HEK293 (cell line): ENCODE measurements at regions not wholly inside any gene's neighbourhood (a gene's known extent, or its start where the extent isn't known, plus 50 kb on each side); places are given as distances from the start of the nearest gene placed in this dataset.

ENCODE experiments used
- CTCF ChIA-PET: fragments of 350-600 bp; formaldehyde crosslinking; extraction: SDS; loops from one replicate; lab custom pipeline; 2021; ENCODE audit warnings: antibody characterized with exemption; lab: Yijun Ruan, JAX
- POLR2A ChIA-PET: fragments of 300-600 bp; formaldehyde crosslinking; extraction: SDS; loops from one replicate; lab custom pipeline; 2020; ENCODE audit warnings: antibody characterized with exemption, inconsistent platforms; lab: Yijun Ruan, JAX
- H3K27ac ChIP-seq: fragments of 200-500 bp; sonication (Bioruptor generic); 2 replicates; pipeline ENCODE4 v1.5.1; 2014; ENCODE audit warnings: low read depth, low read length, control low read depth, inconsistent platforms; ENCODE audit errors: extremely low read depth
- H3K36me3 ChIP-seq, 2 experiments: fragments of 200-500 bp in 1 of 2; sonication (Bioruptor generic) in 1 of 2; 1 replicate in 1 of 2; 2 replicates in 1 of 2; pipeline ENCODE4 v1.5.1; 2014 to 2017; ENCODE audit warnings: inconsistent platforms in 2 of 2, low read length in 2 of 2; ENCODE audit not compliant: control insufficient read depth in 2 of 2, insufficient read depth in 1 of 2
- H3K4me1 ChIP-seq: fragments of 200-500 bp; sonication (Bioruptor generic); 2 replicates; pipeline ENCODE4 v1.5.1; 2014; ENCODE audit warnings: mild to moderate bottlenecking, low read length, inconsistent platforms; ENCODE audit not compliant: control insufficient read depth, insufficient read depth
- H3K4me3 ChIP-seq: 2 replicates; pipeline ENCODE4 v1.5.1; 2011; ENCODE audit warnings: low read depth, mild to moderate bottlenecking, control low read depth, low read length, moderate library complexity
- H3K9me3 ChIP-seq: fragments of 200-500 bp; sonication (Bioruptor generic); 2 replicates; pipeline ENCODE4 v1.5.1; 2014; ENCODE audit warnings: low read depth, low read length, inconsistent platforms; ENCODE audit not compliant: control insufficient read depth, insufficient read depth
- ATF2 ChIP-seq: fragments of 450-650 bp; formaldehyde crosslinking; IDR thresholded peaks from 2 replicates; pipeline ENCODE4 v1.5.1; 2016; ENCODE audit warnings: missing biosample characterization, missing genetic modification characterization, low read depth
- GFI1B ChIP-seq: fragments of 450-650 bp; formaldehyde crosslinking; IDR thresholded peaks from 2 replicates; pipeline ENCODE4 v1.5.1; 2016; ENCODE audit warnings: missing biosample characterization, missing genetic modification characterization
- GLI2 ChIP-seq: fragments of 450-650 bp; formaldehyde crosslinking; IDR thresholded peaks from 2 replicates; pipeline ENCODE4; 2017; ENCODE audit warnings: missing biosample characterization, missing genetic modification characterization, low read depth, borderline replicate concordance
- GLIS1 ChIP-seq: fragments of 450-650 bp; formaldehyde crosslinking; IDR thresholded peaks from 2 replicates; pipeline ENCODE4 v1.5.1; 2016; ENCODE audit warnings: missing biosample characterization, missing genetic modification characterization
- INSM2 ChIP-seq: fragments of 450-650 bp; formaldehyde crosslinking; IDR thresholded peaks from 2 replicates; pipeline ENCODE4 v1.5.1; 2016; ENCODE audit warnings: missing biosample characterization, missing genetic modification characterization
- KLF17 ChIP-seq: fragments of 450-650 bp; formaldehyde crosslinking; IDR thresholded peaks from 2 replicates; pipeline ENCODE4 v1.5.1; 2016; ENCODE audit warnings: missing biosample characterization, missing genetic modification characterization
- KLF9 ChIP-seq: fragments of 450-650 bp; formaldehyde crosslinking; IDR thresholded peaks from 2 replicates; pipeline ENCODE4 v1.5.1; 2016; ENCODE audit warnings: missing biosample characterization, missing genetic modification characterization, low read depth
- PRDM10 ChIP-seq: fragments of 450-650 bp; formaldehyde crosslinking; IDR thresholded peaks from 2 replicates; pipeline ENCODE4 v1.5.1; 2016; ENCODE audit warnings: missing biosample characterization, missing genetic modification characterization
- SP2 ChIP-seq: fragments of 450-650 bp; formaldehyde crosslinking; IDR thresholded peaks from 2 replicates; pipeline ENCODE4 v1.5.1; 2016; ENCODE audit warnings: missing biosample characterization, missing genetic modification characterization
- ZBTB8A ChIP-seq: fragments of 450-650 bp; formaldehyde crosslinking; IDR thresholded peaks from 2 replicates; pipeline ENCODE4 v1.5.1; 2016; ENCODE audit warnings: missing biosample characterization, missing genetic modification characterization
- ZIC2 ChIP-seq: fragments of 450-650 bp; formaldehyde crosslinking; IDR thresholded peaks from 2 replicates; pipeline ENCODE4 v1.5.1; 2016; ENCODE audit warnings: missing biosample characterization, missing genetic modification characterization
- ZNF121 ChIP-seq: fragments of 450-650 bp; formaldehyde crosslinking; IDR thresholded peaks from 2 replicates; pipeline ENCODE4 v1.5.1; 2016; ENCODE audit warnings: missing biosample characterization, missing genetic modification characterization
- ZNF202 ChIP-seq: fragments of 450-650 bp; formaldehyde crosslinking; IDR thresholded peaks from 2 replicates; pipeline ENCODE4 v1.5.1; 2016; ENCODE audit warnings: missing biosample characterization, missing genetic modification characterization, borderline replicate concordance
- ZNF211 ChIP-seq: fragments of 450-650 bp; formaldehyde crosslinking; IDR thresholded peaks from 2 replicates; pipeline ENCODE4 v1.5.1; 2016; ENCODE audit warnings: low read depth, missing biosample characterization, missing genetic modification characterization
- ZNF239 ChIP-seq: fragments of 450-650 bp; formaldehyde crosslinking; IDR thresholded peaks from 2 replicates; pipeline ENCODE4 v1.5.1; 2016; ENCODE audit warnings: missing biosample characterization, missing genetic modification characterization
- ZNF24 ChIP-seq: fragments of 450-650 bp; formaldehyde crosslinking; IDR thresholded peaks from 2 replicates; pipeline ENCODE4 v1.5.1; 2016; ENCODE audit warnings: missing biosample characterization, missing genetic modification characterization
- ZNF302 ChIP-seq: fragments of 450-650 bp; formaldehyde crosslinking; IDR thresholded peaks from 2 replicates; pipeline ENCODE4 v1.5.1; 2016; ENCODE audit warnings: missing biosample characterization, missing genetic modification characterization, low read depth
- ZNF311 ChIP-seq: fragments of 450-650 bp; formaldehyde crosslinking; IDR thresholded peaks from 2 replicates; pipeline ENCODE4 v1.5.1; 2017; ENCODE audit warnings: missing biosample characterization, missing genetic modification characterization, borderline replicate concordance
- ZNF37A ChIP-seq: fragments of 450-650 bp; IDR thresholded peaks from 2 replicates; pipeline ENCODE4 v1.5.1; 2018; ENCODE audit warnings: missing biosample characterization, missing genetic modification characterization
- ZNF514 ChIP-seq: fragments of 450-650 bp; formaldehyde crosslinking; IDR thresholded peaks from 2 replicates; pipeline ENCODE4 v1.5.1; 2016; ENCODE audit warnings: missing biosample characterization, missing genetic modification characterization
- ZNF560 ChIP-seq: fragments of 450-650 bp; formaldehyde crosslinking; IDR thresholded peaks from 2 replicates; pipeline ENCODE4 v1.5.1; 2017; ENCODE audit warnings: missing biosample characterization, missing genetic modification characterization, borderline replicate concordance
- ZNF660 ChIP-seq: fragments of 450-650 bp; IDR thresholded peaks from 2 replicates; pipeline ENCODE4 v1.5.1; 2018; ENCODE audit warnings: missing biosample characterization, mild to moderate bottlenecking, missing genetic modification characterization
- ZNF777 ChIP-seq: fragments of 450-650 bp; formaldehyde crosslinking; IDR thresholded peaks from 2 replicates; pipeline ENCODE4 v1.5.1; 2017; ENCODE audit warnings: missing biosample characterization, missing genetic modification characterization, borderline replicate concordance
- ZNF792 ChIP-seq: fragments of 450-650 bp; formaldehyde crosslinking; IDR thresholded peaks from 2 replicates; pipeline ENCODE4 v1.5.1; 2016; ENCODE audit warnings: missing biosample characterization, missing genetic modification characterization
- ZNF830 ChIP-seq: fragments of 450-650 bp; IDR thresholded peaks from 2 replicates; pipeline ENCODE4 v1.5.0; 2018; ENCODE audit warnings: missing biosample characterization, missing genetic modification characterization, low read depth, mild to moderate bottlenecking, moderate library complexity
- ZNF843 ChIP-seq: fragments of 450-650 bp; formaldehyde crosslinking; IDR thresholded peaks from 2 replicates; pipeline ENCODE4 v1.5.1; 2016; ENCODE audit warnings: missing biosample characterization, missing genetic modification characterization
- ZSCAN23 ChIP-seq: fragments of 450-650 bp; formaldehyde crosslinking; IDR thresholded peaks from 2 replicates; pipeline ENCODE4 v1.5.1; 2016; ENCODE audit warnings: missing biosample characterization, missing genetic modification characterization
- ZSCAN4 ChIP-seq: fragments of 450-650 bp; formaldehyde crosslinking; IDR thresholded peaks from 2 replicates; pipeline ENCODE4 v1.5.1; 2017; ENCODE audit warnings: missing biosample characterization, missing genetic modification characterization

- no peak for TF ChIP-seq ZNF830 (tag by site-specific recombination)
Observed at GRCh38 chr3:44041726-44042125, 200.0 kb upstream of the TOPAZ1 start (continued).

- no peak overlapping the region for H3K4me3 ChIP-seq
Observed at GRCh38 chr3:44042772-44043171, 198.9 kb upstream of the TOPAZ1 start.

GRCh38 chr3:44045476-44046275 lies 196.0 kb upstream of the TOPAZ1 start:
- H3K4me1 ChIP-seq: no peaks in the 10 kb centered on the region
- no peak overlapping the region for H3K27ac ChIP-seq
- no peaks in the 10 kb centered on the region for H3K9me3 ChIP-seq
- CTCF ChIA-PET: no interaction called here
- POLR2A ChIA-PET: no interaction called here
- no peaks in the 10 kb centered on the region for H3K36me3 ChIP-seq
- H3K4me3 ChIP-seq: no peak overlapping the region
- TF ChIP-seq PRDM10 (tag by site-specific recombination) (peak; percentile 87), GLIS1 (tag by site-specific recombination) (peak; percentile 71), ZNF37A (no peak), KLF9 (tag by site-specific recombination) (no peak), ZIC2 (tag by site-specific recombination) (peak; percentile 61), KLF17 (tag by site-specific recombination) (no peak), ZNF311 (tag by site-specific recombination) (no peak), ZNF560 (no peak)

More at GRCh38 chr3:44042772-44043171, 198.9 kb upstream of the TOPAZ1 start:
- ChIA-PET POLR2A (no interaction called here), CTCF (no interaction called here)
- no peak overlapping the region for H3K27ac ChIP-seq
- H3K4me1 ChIP-seq: no peaks in the 10 kb centered on the region
- no peaks in the 10 kb centered on the region for H3K9me3 ChIP-seq
- H3K36me3 ChIP-seq: no peaks in the 10 kb centered on the region
- no peak for TF ChIP-seq ZNF121 (tag by site-specific recombination)
- no peak for TF ChIP-seq ZSCAN4 (tag by site-specific recombination)
- TF ChIP-seq ATF2 (tag by site-specific recombination): no peak
- no peak for TF ChIP-seq SP2
- TF ChIP-seq GLI2 (tag by site-specific recombination): no peak
- no peak for TF ChIP-seq ZNF211 (tag by site-specific recombination)
- no peak for TF ChIP-seq ZBTB8A (tag by site-specific recombination)
- TF ChIP-seq ZSCAN23: no peak
- TF ChIP-seq INSM2 (tag by site-specific recombination): no peak
- TF ChIP-seq ZNF777 (tag by site-specific recombination): no peak
- TF ChIP-seq ZNF239 (tag by site-specific recombination): no peak
- no peak for TF ChIP-seq ZNF202 (tag by site-specific recombination)
- TF ChIP-seq ZNF660: no peak
- TF ChIP-seq ZNF514: no peak
- TF ChIP-seq ZNF792: no peak
- TF ChIP-seq GFI1B (tag by site-specific recombination): no peak
- TF ChIP-seq ZNF302 (tag by site-specific recombination): no peak
- TF ChIP-seq ZNF843 (tag by site-specific recombination): no peak
- no peak for TF ChIP-seq ZNF24 (tag by site-specific recombination)
- TF ChIP-seq, all 188 proteins: peak for 0
